GM23248 (cell line): ENCODE measurements at regions not wholly inside any gene's neighbourhood (a gene's known extent, or its start where the extent isn't known, plus 50 kb on each side); places are given as distances from the start of the nearest gene placed in this dataset.

Source experiments
- EZH2 ChIP-seq: fragments of 200-600 bp; sonication (generic); IDR thresholded peaks from 2 replicates; pipeline ENCODE4 v1.6.1; 2018; ENCODE audit warnings: antibody characterized with exemption, mild to moderate bottlenecking; ENCODE audit not compliant: insufficient read depth, poor library complexity, severe bottlenecking
- EZH2phosphoT487 ChIP-seq: fragments of 200-600 bp; sonication (generic); IDR thresholded peaks from 2 replicates; pipeline ENCODE4 v1.6.1; 2018; ENCODE audit warnings: antibody characterized with exemption, moderate library complexity, mild to moderate bottlenecking, low read depth; ENCODE audit not compliant: insufficient read depth

DNA sequence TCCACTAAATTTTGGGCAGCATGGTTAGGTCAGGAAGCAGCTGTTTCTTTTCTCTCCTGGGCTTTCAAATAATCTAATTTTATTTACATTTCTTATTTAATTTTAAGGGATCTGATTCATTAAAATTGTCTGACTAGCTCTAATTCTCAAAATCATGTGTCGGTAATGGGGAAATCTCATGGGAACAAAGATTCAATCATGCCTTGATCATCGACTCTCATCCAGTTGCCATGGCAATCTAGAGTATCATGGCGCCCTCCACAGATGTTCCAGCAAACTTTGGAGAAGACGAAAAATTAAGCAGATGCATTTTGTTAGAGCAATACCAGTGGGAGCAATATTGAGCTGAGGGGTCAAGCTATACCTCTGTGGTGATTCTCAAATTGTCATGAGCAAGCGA lies 358.0 kb upstream of the CDH4 start:
- TF ChIP-seq EZH2, result no peak
- no peak for TF ChIP-seq EZH2phosphoT487
